ENCODE measurements at regions not wholly inside any gene's neighbourhood (a gene's known extent, or its start where the extent isn't known, plus 50 kb on each side); places are given as distances from the start of the nearest gene placed in this dataset.

GRCh38 chr2:2613279-2614199, 282.5 kb upstream of the MYT1L start:
- TF ChIP-seq POLR2A (IDR thresholded peaks at IDR 0.05; ENCODE audit: low read depth): no peak
- TF ChIP-seq CTCF (IDR thresholded peaks at IDR 0.05): no peak
